GM18507 (cell line): ENCODE measurements at regions not wholly inside any gene's neighbourhood (a gene's known extent, or its start where the extent isn't known, plus 50 kb on each side); places are given as distances from the start of the nearest gene placed in this dataset.

ENCODE experiments used
- DNase-seq: peaks from one replicate; pipeline ENCODE4 v3.0.0; 2011; ENCODE audit warnings: low read depth; ENCODE audit not compliant: insufficient read length; ENCODE audit errors: extremely low spot score
- FAIRE-seq: peaks from 2 replicates; lab custom pipeline; 2011; peaks lifted over from hg19 to GRCh38; lab: Jason Lieb, UNC

- FAIRE-seq: no peak
Measured at GRCh38 chr21:15333951-15334350, 269.2 kb upstream of the NRIP1 start.

GRCh38 chr21:15343066-15343465, 278.3 kb upstream of the NRIP1 start:
- DNase-seq (no peak), FAIRE-seq (no peak)

More at GRCh38 chr21:15333951-15334350, 269.2 kb upstream of the NRIP1 start:
- no peak for DNase-seq

GRCh38 chr21:15352009-15352408, 287.2 kb upstream of the NRIP1 start:
- DNase-seq (no peak), FAIRE-seq (no peak)

- FAIRE-seq (no peak), DNase-seq (no peak)
Measured at GRCh38 chr21:15353546-15353945, 288.7 kb upstream of the NRIP1 start.

- FAIRE-seq (no peak), DNase-seq (no peak)
Measured at GRCh38 chr21:15354516-15354915, 289.7 kb upstream of the NRIP1 start.

GRCh38 chr21:15355066-15355465, 290.3 kb upstream of the NRIP1 start:
- FAIRE-seq (no peak), DNase-seq (no peak)

GRCh38 chr21:15359251-15359650, 294.5 kb upstream of the NRIP1 start:
- no peak for DNase-seq
- FAIRE-seq: no peak

- DNase-seq (no peak), FAIRE-seq (no peak)
Measured at GRCh38 chr21:15362458-15362857, 297.7 kb upstream of the NRIP1 start.

GRCh38 chr21:15363921-15364320, 299.1 kb upstream of the NRIP1 start:
- no peak for DNase-seq
- FAIRE-seq: no peak

- DNase-seq (no peak), FAIRE-seq (no peak)
Measured at GRCh38 chr21:15365751-15366392, 301.1 kb upstream of the NRIP1 start.

- no peak for DNase-seq
- FAIRE-seq: no peak
Measured at GRCh38 chr21:15366555-15366954, 301.8 kb upstream of the NRIP1 start.

- FAIRE-seq (no peak), DNase-seq (no peak)
Measured at GRCh38 chr21:15367061-15367626, 302.3 kb upstream of the NRIP1 start.

- FAIRE-seq: no peak
- no peak for DNase-seq
Measured at GRCh38 chr21:15370462-15370975, 305.7 kb upstream of the NRIP1 start.

GRCh38 chr21:15373941-15374340, 309.1 kb upstream of the NRIP1 start:
- no peak for DNase-seq
- FAIRE-seq: no peak

GRCh38 chr21:15379776-15380175, 315.0 kb upstream of the NRIP1 start:
- DNase-seq (no peak), FAIRE-seq (no peak)

- DNase-seq (no peak), FAIRE-seq (no peak)
Measured at GRCh38 chr21:15383588-15383987, 318.8 kb upstream of the NRIP1 start.

GRCh38 chr21:15390049-15390448, 325.2 kb upstream of the NRIP1 start:
- FAIRE-seq: no peak
- DNase-seq: no peak

- FAIRE-seq (no peak), DNase-seq (no peak)
Measured at GRCh38 chr21:15397258-15397657, 332.5 kb upstream of the NRIP1 start.

GRCh38 chr21:15400905-15401304, 328.9 kb upstream of the USP25 start:
- FAIRE-seq (no peak), DNase-seq (no peak)

GRCh38 chr21:15401331-15401730, 328.5 kb upstream of the USP25 start:
- no peak for DNase-seq
- no peak for FAIRE-seq

- DNase-seq (no peak), FAIRE-seq (no peak)
Measured at GRCh38 chr21:15405214-15405613, 324.6 kb upstream of the USP25 start.
